Loucy (cell line): ENCODE measurements at regions not wholly inside any gene's neighbourhood (a gene's known extent, or its start where the extent isn't known, plus 50 kb on each side); places are given as distances from the start of the nearest gene placed in this dataset.

Source experiments
- EZH2phosphoT487 ChIP-seq: fragments of 200-600 bp; IDR thresholded peaks from 2 replicates; pipeline ENCODE4 v1.6.1; 2018; ENCODE audit warnings: antibody characterized with exemption, mild to moderate bottlenecking, moderate library complexity, borderline replicate concordance
- TF ChIP-seq, protein P1 (sequence below): fragments of 200-600 bp; sonication (generic); conservative IDR thresholded peaks from 2 replicates; pipeline ENCODE4 v1.5.1; 2014; ENCODE audit warnings: mild to moderate bottlenecking, antibody characterized with exemption, low read length

DNA sequence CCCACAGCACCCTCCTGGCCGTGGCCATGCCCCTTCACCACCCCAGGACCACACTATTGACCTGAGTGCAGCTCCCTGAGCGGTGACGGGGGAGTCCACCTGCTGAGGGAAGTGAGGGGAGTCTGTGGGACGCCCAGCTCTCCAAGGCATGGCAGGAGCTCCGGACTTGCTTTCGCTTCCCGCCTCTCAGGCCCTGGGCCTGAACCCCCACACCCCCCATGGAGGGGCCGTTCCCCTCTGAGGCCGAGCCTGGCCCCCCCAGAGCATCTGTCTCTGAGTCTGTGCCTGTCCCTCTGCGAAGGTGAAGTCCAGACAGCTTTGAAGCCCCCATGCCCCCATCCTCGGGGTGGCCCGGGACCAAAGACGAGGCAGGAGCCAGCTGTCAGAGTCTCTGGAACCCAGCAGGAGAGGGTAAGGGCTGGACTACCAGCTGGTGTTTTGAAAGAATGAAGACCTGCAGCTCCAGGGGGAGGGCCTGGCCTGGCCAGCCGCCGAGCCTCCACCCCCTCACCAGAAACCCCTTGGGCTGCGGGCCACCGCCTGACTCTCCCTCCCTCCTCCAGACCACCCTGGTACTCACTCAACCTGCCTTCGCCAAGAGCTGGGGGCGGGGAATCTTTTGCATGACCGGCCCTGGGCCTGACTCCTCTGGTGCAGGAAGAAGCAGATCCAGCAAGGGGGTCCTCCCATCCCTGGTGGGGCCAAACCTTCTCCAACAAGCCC, 114.0 kb downstream of the PDGFA start:
- TF ChIP-seq, protein P1, sequence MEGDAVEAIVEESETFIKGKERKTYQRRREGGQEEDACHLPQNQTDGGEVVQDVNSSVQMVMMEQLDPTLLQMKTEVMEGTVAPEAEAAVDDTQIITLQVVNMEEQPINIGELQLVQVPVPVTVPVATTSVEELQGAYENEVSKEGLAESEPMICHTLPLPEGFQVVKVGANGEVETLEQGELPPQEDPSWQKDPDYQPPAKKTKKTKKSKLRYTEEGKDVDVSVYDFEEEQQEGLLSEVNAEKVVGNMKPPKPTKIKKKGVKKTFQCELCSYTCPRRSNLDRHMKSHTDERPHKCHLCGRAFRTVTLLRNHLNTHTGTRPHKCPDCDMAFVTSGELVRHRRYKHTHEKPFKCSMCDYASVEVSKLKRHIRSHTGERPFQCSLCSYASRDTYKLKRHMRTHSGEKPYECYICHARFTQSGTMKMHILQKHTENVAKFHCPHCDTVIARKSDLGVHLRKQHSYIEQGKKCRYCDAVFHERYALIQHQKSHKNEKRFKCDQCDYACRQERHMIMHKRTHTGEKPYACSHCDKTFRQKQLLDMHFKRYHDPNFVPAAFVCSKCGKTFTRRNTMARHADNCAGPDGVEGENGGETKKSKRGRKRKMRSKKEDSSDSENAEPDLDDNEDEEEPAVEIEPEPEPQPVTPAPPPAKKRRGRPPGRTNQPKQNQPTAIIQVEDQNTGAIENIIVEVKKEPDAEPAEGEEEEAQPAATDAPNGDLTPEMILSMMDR, result no peak
- TF ChIP-seq EZH2phosphoT487, result no peak
